ENCODE measurements at regions not wholly inside any gene's neighbourhood (a gene's known extent, or its start where the extent isn't known, plus 50 kb on each side); places are given as distances from the start of the nearest gene placed in this dataset.
"Not testable (repeated sequence)": the region's sequence is repeated elsewhere in the genome, so short reads cannot be mapped to it uniquely, and the experiment has no call there.

- Mint-ChIP-seq H3K4me1 (no peaks in the 10 kb centered on the region), H3K27ac (no peak overlapping the region), H3K36me3 (ENCODE audit: low read depth) (no peaks in the 10 kb centered on the region), H3K4me3 (no peak overlapping the region), H3K27me3 (ENCODE audit: low read depth, poor library complexity) (no peaks in the 10 kb centered on the region), H3K9me3 (peaks cover 40% of the 10 kb centered on the region)
- TF ChIP-seq CTCF (IDR thresholded peaks at IDR 0.05), result no peak
- DNase-seq, result no peak
Measured at GRCh38 chr14:105605464-105606304, 79.3 kb downstream of the TMEM121 start.

DNA sequence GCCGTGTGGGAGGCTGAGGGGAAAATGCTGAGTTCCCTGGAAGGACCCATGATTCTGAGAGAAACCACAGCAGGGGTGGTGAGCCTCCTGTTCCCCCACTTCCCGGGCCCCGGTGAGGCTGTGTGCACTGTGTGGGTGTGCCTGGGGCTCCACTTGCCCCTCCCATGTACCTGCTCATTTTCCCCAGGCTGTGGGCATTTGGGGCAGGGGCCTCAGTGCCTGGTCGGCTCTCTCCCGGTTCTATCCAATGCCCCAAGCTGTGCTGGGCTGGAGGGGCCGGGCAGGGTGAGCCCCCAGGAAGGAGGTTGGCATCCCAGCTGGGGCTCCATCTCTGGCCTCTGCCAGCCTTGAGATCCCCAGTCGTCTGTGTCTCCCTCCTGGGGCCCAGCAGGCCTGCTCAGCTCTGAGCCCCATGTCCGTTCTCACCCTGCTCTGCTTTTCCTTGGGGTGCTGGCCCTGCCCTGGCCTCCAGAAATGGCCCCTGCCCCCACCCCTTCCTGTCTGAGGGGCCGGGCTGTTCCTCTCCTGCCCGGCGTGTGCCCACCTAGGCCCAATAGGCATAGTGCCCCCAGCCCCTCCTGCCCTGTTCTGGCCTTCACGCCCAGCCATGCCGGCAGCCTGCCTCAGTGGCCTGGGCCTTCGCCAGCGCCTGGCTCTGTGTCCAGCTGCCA is 80.1 kb downstream of the TMEM121 start:
- not testable (repeated sequence) for H3K27me3 Mint-ChIP-seq (ENCODE audit: low read depth, poor library complexity); DNase-seq; H3K4me3 Mint-ChIP-seq; H3K27ac Mint-ChIP-seq; H3K4me1 Mint-ChIP-seq; H3K36me3 Mint-ChIP-seq (ENCODE audit: low read depth)
- H3K9me3 Mint-ChIP-seq, result peaks cover 33% of the 10 kb centered on the region

DNA sequence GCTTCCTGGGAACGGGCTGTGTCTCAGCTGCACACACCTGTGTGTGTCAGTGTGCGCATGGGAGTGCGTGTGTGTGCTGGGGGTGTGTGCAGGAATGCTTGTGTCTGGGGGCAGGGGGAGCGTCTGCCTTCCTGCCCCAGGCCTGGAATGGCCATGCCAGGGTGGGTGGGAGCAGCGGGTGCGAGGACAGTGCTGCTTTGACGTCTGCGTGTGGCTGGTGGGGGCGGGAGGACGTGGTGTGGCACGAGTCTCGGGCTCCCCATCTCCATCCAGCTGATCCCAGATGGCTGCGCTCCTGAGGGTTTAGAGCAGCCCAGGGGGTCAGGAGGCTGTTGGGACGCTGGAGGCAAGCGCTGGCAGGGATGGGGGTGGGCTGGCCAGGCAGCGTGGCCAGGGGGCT is 80.6 kb downstream of the TMEM121 start:
- not testable (repeated sequence) for H3K27me3 Mint-ChIP-seq (ENCODE audit: low read depth, poor library complexity); H3K4me1 Mint-ChIP-seq; H3K4me3 Mint-ChIP-seq; H3K27ac Mint-ChIP-seq; H3K36me3 Mint-ChIP-seq (ENCODE audit: low read depth); DNase-seq
- H3K9me3 Mint-ChIP-seq, result peaks cover 34% of the 10 kb centered on the region

DNA sequence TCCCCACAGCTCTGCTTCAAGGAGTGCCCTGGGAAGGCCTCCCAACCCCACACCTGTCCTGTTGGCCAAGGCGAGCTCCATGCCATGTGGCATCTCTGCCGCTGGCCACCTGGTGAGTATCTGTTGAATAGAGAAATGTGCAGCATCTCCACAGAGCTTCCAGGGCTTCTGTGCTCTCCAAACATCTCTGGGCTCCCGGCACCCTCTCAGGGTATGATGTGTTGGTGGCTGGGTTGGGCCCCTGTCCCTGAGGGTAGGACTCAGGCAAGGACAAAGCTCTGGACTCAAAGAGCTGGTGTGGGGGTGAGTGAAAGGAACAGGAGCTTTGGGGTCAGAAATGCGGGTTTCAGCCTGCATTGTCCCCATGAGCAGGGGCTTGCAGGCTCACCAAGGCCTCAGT is 88.6 kb downstream of the TMEM121 start:
- peaks cover 58% of the 10 kb centered on the region for H3K9me3 Mint-ChIP-seq
- H3K4me3 Mint-ChIP-seq; DNase-seq; H3K27me3 Mint-ChIP-seq (ENCODE audit: low read depth, poor library complexity); H3K36me3 Mint-ChIP-seq (ENCODE audit: low read depth); H3K4me1 Mint-ChIP-seq; H3K27ac Mint-ChIP-seq: not testable (repeated sequence)

GRCh38 chr14:105615986-105616801 is 89.8 kb downstream of the TMEM121 start:
- not testable (repeated sequence) for DNase-seq; H3K27ac Mint-ChIP-seq; H3K4me3 Mint-ChIP-seq; H3K4me1 Mint-ChIP-seq; H3K36me3 Mint-ChIP-seq (ENCODE audit: low read depth); H3K27me3 Mint-ChIP-seq (ENCODE audit: low read depth, poor library complexity)
- H3K9me3 Mint-ChIP-seq, result peaks cover 58% of the 10 kb centered on the region

DNA sequence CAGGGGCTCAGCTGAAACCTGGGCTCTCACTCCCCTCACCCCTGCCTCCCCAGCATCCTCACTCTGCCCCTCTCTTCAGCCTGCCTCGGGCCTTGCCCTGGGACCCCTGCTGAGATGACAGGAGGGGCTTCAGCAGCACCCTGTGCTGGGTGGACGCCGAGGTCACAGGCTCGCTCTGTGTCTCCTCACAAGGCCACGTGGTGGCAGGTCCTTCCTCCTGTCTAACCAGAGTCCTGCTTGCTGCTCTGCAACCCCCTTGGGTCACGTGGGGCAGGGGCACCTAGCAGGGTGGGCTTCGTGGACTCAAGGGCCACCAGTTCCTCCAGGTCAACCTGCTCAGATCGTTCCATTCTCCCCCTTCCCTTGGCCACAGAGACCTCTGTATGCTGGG is 90.4 kb downstream of the TMEM121 start:
- no peaks in the 10 kb centered on the region for H3K4me1 Mint-ChIP-seq
- no peak for TF ChIP-seq CTCF (IDR thresholded peaks at IDR 0.05)
- H3K9me3 Mint-ChIP-seq, result peaks cover 58% of the 10 kb centered on the region
- DNase-seq, result no peak
- H3K27me3 Mint-ChIP-seq (ENCODE audit: low read depth, poor library complexity), result no peaks in the 10 kb centered on the region
- no peak overlapping the region for H3K4me3 Mint-ChIP-seq
- H3K27ac Mint-ChIP-seq, result no peak overlapping the region
- H3K36me3 Mint-ChIP-seq (ENCODE audit: low read depth), result peaks cover 8% of the 10 kb centered on the region

- peaks cover 60% of the 10 kb centered on the region for H3K9me3 Mint-ChIP-seq
- TF ChIP-seq CTCF (IDR thresholded peaks at IDR 0.05), result no peak
- H3K4me1 Mint-ChIP-seq, result no peaks in the 10 kb centered on the region
- no peak overlapping the region for H3K27ac Mint-ChIP-seq
- peaks cover 8% of the 10 kb centered on the region for H3K36me3 Mint-ChIP-seq (ENCODE audit: low read depth)
- no peak overlapping the region for H3K4me3 Mint-ChIP-seq
- no peaks in the 10 kb centered on the region for H3K27me3 Mint-ChIP-seq (ENCODE audit: low read depth, poor library complexity)
- DNase-seq, result no peak
Measured at GRCh38 chr14:105617201-105617777, 90.9 kb downstream of the TMEM121 start.

DNA sequence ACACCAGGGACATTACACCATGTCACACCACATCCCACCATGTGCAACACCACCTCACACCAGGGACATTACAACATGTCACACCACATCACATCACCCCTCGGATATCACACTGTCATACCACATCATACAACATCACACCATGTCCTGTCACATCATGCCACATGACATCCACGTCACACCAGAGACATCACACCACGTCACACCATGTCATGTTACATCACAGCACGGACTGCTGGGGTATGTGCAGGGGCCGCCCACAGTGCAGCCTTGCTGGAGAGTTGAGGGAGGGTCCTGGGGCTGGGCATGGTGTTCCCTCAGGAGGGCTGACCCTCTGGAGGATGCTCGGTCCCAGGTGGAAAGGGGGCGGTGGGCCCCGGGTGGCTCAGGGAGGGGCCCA is 91.4 kb downstream of the TMEM121 start:
- not testable (repeated sequence) for H3K4me1 Mint-ChIP-seq; H3K27me3 Mint-ChIP-seq (ENCODE audit: low read depth, poor library complexity); H3K36me3 Mint-ChIP-seq (ENCODE audit: low read depth); H3K4me3 Mint-ChIP-seq; DNase-seq; H3K27ac Mint-ChIP-seq
- H3K9me3 Mint-ChIP-seq, result peaks cover 60% of the 10 kb centered on the region

DNA sequence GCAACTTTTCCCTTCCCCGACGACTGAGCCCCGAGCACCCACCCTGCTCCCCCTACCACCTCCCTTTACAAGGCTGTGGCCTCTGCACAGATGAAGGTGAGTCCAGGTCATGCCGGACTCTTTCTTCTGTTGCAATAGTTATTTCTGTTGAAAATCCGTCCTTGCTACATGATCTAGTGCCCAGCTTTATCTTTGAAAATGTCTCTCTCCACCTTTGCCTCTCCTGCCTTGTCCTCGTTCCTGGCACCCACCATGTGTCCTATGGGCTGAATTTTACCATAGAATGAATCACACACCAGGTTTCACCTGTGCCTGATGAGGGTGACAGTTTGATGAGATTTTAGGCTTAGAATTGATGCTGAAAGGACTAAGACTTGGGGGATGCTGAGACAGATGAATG is 92.9 kb downstream of the TMEM121 start:
- H3K36me3 Mint-ChIP-seq (ENCODE audit: low read depth); H3K27me3 Mint-ChIP-seq (ENCODE audit: low read depth, poor library complexity); H3K4me1 Mint-ChIP-seq; DNase-seq; H3K4me3 Mint-ChIP-seq; H3K27ac Mint-ChIP-seq: not testable (repeated sequence)
- peaks cover 51% of the 10 kb centered on the region for H3K9me3 Mint-ChIP-seq

DNA sequence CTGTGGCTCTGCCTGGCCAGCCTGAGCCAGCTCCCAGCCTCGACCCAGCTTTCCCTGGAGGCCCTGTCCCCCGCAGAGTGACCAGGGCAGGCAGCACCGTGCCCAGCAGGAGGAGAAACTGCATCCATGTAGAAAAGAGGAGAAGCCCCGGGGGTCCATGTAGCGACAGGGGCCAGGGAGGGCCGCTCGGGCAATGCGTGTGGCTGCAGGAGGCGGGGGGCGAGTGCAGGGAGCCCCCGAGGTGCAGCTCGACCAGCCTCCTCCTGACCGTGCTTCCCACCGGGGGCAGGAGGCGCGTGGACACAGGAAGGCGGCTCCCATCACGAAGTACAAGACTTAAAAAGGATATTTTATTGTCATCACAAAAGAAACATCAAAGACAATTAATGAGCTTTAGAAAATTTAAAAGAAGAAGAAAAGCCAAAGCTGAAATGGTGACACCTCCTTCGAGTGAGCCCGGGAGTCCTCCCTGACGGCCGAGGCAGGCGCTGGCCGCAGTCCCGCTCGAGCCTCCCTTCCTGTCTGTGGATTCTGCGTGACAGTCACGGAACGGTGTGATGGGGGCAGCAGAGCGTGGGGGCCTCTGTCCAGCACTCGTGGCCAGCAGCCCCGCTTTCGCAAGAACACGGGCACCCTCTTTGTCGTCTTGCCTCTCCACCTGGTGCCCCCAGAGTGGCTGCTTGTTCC is 93.9 kb downstream of the TMEM121 start:
- not testable (repeated sequence) for H3K4me3 Mint-ChIP-seq; H3K36me3 Mint-ChIP-seq (ENCODE audit: low read depth); DNase-seq; H3K27me3 Mint-ChIP-seq (ENCODE audit: low read depth, poor library complexity); H3K27ac Mint-ChIP-seq; H3K4me1 Mint-ChIP-seq
- peaks cover 58% of the 10 kb centered on the region for H3K9me3 Mint-ChIP-seq
